GM10248 (cell line): ENCODE measurements at regions not wholly inside any gene's neighbourhood (a gene's known extent, or its start where the extent isn't known, plus 50 kb on each side); places are given as distances from the start of the nearest gene placed in this dataset.

ENCODE experiments used
- CTCF ChIA-PET: fragments of 300-600 bp; sonication (Branson Sonifier 250); formaldehyde crosslinking; extraction: SDS; loops from one replicate; lab custom pipeline; 2021; ENCODE audit warnings: antibody characterized with exemption; lab: Yijun Ruan, JAX
- POLR2A ChIA-PET: fragments of 350-650 bp; sonication (Branson Sonifier 250); formaldehyde crosslinking; extraction: SDS; loops from one replicate; lab custom pipeline; 2020; ENCODE audit warnings: antibody characterized with exemption; lab: Yijun Ruan, JAX
- DNase-seq: peaks from one replicate; pipeline ENCODE4 v3.0.0; 2012; ENCODE audit errors: extremely low spot score
- CTCF ChIP-seq: IDR thresholded peaks from 2 replicates; pipeline ENCODE4 v1.5.1; 2012; ENCODE audit warnings: mild to moderate bottlenecking, low read depth; ENCODE audit errors: extremely low read depth, missing control alignments, control extremely low read depth

GRCh38 chr22:49462291-49462690 lies 365.4 kb downstream of the BRD1 start:
- ChIA-PET CTCF (no interaction called here), POLR2A (no interaction called here)
- no peak for DNase-seq
- TF ChIP-seq CTCF: no peak

GRCh38 chr22:49461674-49462073 lies 366.0 kb downstream of the BRD1 start:
- DNase-seq: no peak
- ChIA-PET CTCF (no interaction called here), POLR2A (no interaction called here)
- TF ChIP-seq CTCF: no peak

GRCh38 chr22:49460592-49461281 lies 366.9 kb downstream of the BRD1 start:
- POLR2A ChIA-PET: no interaction called here

GRCh38 chr22:49460091-49460490 lies 367.6 kb downstream of the BRD1 start:
- POLR2A ChIA-PET: no interaction called here
- DNase-seq: no peak
- CTCF ChIA-PET: no interaction called here
- TF ChIP-seq CTCF: no peak

More at GRCh38 chr22:49460592-49461281, 366.9 kb downstream of the BRD1 start:
- CTCF ChIA-PET: no interaction called here
- no peak for TF ChIP-seq CTCF
- DNase-seq: no peak

- no peak for DNase-seq
- no peak for TF ChIP-seq CTCF
- CTCF ChIA-PET: no interaction called here
- POLR2A ChIA-PET: no interaction called here
These were observed 369.0 kb downstream of the BRD1 start for GRCh38 chr22:49458708-49459099.

GRCh38 chr22:49457946-49458707 lies 369.5 kb downstream of the BRD1 start:
- CTCF ChIA-PET: no interaction called here
- POLR2A ChIA-PET: no interaction called here
- no peak for TF ChIP-seq CTCF
- no peak for DNase-seq
